NCI-H2227 treated with DMSO at 0.1 percent for 48 hours (cell line): ENCODE measurements at regions not wholly inside any gene's neighbourhood (a gene's known extent, or its start where the extent isn't known, plus 50 kb on each side); places are given as distances from the start of the nearest gene placed in this dataset.
"Not testable (repeated sequence)": the region's sequence is repeated elsewhere in the genome, so short reads cannot be mapped to it uniquely, and the experiment has no call there.

ENCODE experiments used
- DNase-seq: peaks from one replicate; lab custom pipeline; 2025; lab: John Stamatoyannopoulos, UW

GRCh38 chr7:68707958-68708357 lies 890.3 kb upstream of the AUTS2 start:
- no peak for DNase-seq

- no peak for DNase-seq
Measured at GRCh38 chr7:68712956-68713495, 885.2 kb upstream of the AUTS2 start.

GRCh38 chr7:68714135-68714534 lies 884.1 kb upstream of the AUTS2 start:
- DNase-seq = not testable (repeated sequence)

GRCh38 chr7:68715907-68716306 lies 882.4 kb upstream of the AUTS2 start:
- no peak for DNase-seq

DNA sequence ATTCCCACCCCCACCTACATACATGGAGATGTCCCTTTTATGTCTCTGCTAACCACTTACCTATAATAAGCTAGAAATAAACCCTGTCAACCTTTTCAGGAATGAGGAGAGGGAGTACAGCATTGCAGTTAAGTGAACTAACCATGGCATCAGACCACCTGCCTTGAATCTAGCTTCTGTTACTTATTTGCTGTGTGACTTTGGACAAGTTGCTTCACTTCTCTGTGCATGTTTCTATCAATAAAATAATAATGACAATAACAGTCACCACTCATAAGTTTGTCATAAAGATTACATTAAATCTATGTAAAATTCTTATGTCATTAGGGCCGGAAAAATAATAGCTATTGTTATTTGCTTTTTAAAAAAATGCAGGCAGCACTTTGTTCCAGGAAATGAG lies 881.1 kb upstream of the AUTS2 start:
- no peak for DNase-seq

DNA sequence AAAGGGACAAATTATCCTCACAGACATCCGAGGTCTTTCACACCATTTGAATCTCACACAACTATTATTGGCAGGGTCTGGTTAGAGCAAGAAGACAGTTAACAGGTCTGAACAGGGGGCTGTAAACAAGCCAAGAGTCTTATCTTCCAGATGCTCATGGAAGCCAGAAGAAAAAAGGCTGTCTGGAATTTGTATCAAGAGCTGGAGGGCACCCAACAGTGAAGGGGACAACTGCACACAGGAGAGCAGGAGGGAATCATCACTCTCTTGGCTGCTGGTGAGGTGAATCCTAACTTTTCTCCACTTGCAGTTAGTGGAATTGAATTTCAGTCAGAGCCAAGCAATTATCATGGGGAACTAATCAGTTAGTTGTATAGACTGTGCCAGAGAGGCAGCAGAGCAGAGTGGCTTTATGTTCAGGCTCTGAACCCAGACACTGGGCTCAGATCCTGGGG lies 880.2 kb upstream of the AUTS2 start:
- no peak for DNase-seq

GRCh38 chr7:68720697-68721096 lies 877.6 kb upstream of the AUTS2 start:
- DNase-seq = no peak

GRCh38 chr7:68722044-68722443 lies 876.2 kb upstream of the AUTS2 start:
- no peak for DNase-seq

DNA sequence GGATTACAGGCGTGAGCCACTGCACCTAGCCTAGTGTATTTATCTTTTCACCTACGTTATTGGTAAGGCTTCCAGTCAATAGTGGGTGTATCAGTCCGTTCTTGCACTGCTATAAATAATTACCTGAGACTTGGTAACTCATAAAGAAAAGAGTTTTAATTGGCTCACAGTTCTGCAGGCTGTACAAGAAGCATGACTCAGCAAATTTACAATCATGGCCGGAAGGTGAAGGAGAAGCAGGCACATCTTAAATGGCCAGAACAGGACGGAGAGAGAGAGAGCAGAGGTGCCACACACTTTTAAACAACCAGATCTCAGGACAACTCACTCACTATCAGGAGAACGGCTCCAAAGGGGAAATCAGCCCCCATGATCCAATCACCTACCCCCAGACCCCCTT lies 873.3 kb upstream of the AUTS2 start:
- no peak for DNase-seq

GRCh38 chr7:68725843-68726785 lies 872.2 kb upstream of the AUTS2 start:
- DNase-seq = no peak

DNA sequence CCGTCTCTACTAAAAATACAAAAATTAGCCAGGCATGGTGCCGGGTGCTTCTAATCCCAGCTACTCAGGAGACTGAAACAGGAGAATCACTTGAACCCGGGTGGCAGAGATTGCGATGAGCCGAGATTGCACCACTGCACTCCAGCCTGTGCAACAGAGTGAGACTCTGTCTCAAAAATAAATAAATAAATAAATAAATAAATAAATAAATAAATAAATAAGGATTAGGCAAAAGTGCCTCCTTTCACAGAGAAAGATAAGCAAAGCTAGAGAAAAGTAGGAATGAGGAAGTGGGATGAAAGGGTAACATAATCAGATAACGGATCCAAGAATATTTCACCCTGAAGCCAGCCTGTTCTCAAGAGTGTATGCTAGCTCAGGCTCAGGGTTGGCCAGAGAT lies 869.6 kb upstream of the AUTS2 start:
- DNase-seq = not testable (repeated sequence)

- no peak for DNase-seq
Measured at GRCh38 chr7:68729371-68729770, 868.9 kb upstream of the AUTS2 start.

- DNase-seq = no peak
Measured at GRCh38 chr7:68730194-68730593, 868.1 kb upstream of the AUTS2 start.

- no peak for DNase-seq
Measured at GRCh38 chr7:68730964-68731363, 867.3 kb upstream of the AUTS2 start.

DNA sequence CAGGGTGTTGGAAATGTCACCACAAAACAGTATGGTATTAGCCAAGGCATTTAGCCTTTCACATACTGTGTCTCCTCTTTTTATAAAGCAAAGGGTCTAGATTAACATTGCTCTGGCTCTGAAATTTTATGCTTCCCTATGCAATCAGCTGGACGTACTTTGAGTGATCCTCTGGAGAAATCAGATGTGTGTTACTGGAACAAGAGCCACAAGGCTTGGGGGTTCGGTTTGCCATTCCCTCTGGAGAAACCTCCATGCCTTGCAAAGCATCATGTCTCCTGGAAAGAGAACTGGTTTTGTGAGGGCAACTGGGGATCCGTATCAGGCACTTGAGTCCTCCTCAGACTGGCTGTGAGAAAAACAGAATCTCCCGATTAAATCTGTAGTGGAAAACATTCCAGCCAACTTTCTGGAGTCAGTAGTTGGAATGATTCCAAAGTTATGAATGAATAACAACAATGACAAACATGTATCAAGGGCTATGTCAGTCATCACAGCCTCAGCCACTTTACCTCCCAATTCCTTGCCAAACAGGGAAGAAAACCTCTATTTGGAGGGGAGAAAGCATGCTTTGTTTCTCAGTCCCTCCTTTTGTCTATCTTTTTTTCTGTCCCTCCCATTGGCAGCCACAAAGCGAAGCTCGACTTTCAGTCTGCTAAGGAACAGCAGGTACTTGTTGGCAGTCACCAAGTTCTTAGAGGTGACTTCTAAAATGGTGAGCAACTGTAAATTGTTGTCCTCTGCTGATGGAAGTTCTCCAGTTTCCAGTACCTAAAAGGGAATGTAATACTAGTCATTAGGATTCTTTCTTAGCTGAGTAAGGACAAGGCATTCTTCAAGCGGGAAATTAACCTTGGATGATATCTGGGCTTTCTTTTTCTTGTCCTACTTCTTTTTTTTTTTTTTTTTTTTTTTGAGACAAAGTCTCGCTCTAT lies 864.8 kb upstream of the AUTS2 start:
- no peak for DNase-seq

GRCh38 chr7:68734431-68734830 lies 863.8 kb upstream of the AUTS2 start:
- DNase-seq = no peak

- no peak for DNase-seq
Measured at GRCh38 chr7:68739306-68739705, 859.0 kb upstream of the AUTS2 start.

DNA sequence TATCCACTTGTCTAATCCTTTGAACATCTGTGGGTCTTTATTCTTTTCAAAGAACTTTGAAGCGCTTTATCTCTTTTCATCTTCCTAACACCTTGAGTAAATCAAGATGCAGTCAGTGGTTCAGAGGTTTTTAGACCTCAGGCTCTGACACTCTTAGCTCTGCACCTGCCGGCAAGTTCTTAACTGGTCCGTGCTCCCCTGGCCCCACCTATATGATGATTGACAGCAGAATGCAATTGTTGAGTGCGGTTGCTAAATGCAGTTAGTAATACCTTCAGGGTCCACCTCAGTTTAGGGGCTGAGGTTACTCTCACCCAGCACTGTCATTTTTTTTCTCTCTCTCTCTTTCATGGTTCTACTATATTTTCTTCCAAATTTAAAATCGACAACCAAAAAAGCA lies 854.2 kb upstream of the AUTS2 start:
- no peak for DNase-seq

GRCh38 chr7:68748934-68749900 lies 849.1 kb upstream of the AUTS2 start:
- DNase-seq = no peak

- no peak for DNase-seq
Measured at GRCh38 chr7:68752485-68753178, 845.6 kb upstream of the AUTS2 start.

DNA sequence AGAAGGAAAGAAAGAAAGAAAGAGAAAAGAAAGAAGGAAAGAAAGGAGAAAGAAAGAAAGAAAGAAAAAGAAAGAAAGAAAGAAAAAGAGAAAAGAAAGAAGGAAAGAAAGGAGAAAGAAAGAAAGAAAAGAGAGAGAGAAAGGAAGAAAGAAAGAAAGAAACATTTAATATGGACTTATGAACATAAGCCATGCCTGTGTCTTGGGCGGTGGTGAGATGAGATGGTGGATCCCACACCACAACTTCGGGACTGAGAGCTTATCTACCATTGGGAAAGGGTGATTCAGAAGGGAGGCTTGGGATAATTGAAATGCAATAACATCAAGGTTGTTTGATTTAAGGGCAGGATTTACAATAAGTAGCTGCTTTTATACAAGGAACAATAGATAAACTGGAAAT lies 843.9 kb upstream of the AUTS2 start:
- no peak for DNase-seq
